ENCODE measurements at regions not wholly inside any gene's neighbourhood (a gene's known extent, or its start where the extent isn't known, plus 50 kb on each side); places are given as distances from the start of the nearest gene placed in this dataset.

DNA sequence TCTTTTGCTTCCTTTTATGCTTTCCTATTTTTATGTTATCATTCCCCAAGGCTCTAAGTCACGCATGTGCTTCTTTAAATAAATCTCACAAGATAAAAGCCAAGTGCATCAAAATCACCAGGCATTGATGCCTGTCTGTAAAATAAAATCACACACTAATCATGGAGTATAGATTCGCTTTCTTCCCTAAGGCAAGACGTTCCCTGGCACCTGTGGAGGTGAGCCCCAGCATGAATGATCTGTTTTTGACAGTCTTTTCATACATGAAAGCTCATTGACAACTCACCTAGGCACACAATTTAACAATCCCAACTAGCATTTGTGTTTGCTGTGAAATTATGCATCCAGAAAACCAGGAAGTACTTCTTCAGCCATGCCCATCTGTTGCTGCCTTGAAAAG, 146.9 kb upstream of the DMAC1 start:
- no peak for DNase-seq (ENCODE audit: low spot score)

DNA sequence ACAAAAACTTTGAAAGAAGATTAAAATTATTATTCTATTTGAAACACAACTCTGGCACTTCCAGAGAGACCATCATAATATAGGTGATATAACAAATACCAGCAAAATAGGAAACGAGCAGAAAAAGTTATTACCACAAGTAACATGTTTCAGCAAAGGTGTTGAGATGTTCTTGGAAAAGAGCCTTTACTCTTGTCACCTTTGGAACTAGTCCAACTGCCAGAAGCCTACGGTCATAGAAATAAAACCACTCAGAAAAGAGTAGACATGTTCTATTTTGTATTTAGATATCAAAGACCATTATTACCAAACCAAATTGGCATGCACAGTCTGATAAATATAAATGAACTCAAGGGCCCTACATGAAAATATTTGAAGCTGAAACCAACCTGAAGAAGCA, 145.0 kb upstream of the DMAC1 start:
- no peak for DNase-seq (ENCODE audit: low spot score)

DNA sequence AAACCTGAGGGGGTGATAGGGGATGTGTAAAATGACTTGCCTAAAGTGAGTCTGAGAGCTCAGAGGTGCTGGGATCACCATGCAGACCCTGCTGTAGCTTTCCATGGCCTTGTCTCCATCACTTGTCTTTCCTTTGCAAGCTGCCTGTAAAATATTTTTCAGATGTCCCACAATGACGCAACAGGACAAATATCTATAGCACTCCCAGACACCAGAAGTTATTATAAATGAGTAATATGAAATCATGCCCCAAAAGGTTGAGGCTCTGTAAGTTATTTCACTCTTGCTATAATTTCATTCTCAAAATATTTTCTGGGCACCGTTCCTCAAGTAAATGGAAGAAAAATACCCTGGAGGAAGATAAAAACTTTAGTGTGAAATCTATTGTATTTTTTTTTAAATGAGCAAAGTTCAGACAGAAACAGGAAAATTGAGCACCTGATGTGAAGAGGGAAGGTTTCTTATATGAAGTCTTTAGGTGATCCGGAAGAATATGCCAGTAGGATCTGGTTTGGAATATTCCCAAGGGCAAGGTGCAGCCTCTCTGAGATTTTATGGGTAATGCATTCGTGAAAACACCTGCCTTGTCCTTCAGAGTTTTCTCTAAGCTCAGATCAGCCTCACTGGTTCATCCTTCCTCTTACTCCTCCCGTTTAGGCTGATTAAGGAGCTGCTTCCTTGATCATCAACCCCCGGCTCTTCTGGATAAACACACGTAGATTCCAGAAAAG, 138.3 kb upstream of the DMAC1 start:
- no peak for DNase-seq (ENCODE audit: low spot score)

DNA sequence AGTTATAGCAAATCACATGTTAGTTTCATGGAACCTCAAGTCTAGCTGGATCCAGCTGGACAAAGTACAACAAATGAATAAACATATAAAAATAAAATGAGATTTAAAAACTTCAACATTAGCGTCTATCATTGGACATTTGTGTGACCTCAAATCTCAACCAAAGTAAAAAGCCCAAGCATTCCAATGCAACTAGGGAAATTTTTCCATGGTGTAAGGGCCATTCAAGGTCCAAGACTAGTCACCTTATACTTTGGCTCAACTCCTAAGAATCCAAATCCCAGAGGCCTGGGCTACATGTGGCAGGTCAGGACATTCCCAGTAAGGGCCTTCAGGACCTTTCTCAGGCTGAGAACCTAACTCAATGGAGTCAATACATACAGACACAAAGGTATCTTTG, 137.4 kb upstream of the DMAC1 start:
- no peak for DNase-seq (ENCODE audit: low spot score)

DNA sequence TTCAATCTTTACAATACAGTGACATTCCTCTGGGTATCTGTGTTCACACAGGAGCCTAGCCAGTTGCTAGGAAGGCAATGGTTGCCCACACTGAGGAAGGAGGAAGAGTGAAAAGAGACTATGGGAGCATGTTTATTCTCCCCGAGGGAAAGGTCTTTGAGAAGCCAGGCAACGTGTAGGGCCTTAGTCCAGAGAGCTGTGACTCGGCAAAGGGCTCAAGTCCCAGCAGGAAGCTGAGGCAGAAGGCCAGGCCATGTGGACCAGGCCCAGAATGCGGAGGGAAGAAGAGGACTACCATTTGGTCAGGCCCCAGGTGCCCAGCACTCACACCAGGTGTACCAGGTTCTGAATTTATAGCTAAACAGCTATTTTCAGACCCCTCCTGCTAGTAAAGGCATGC, 136.6 kb upstream of the DMAC1 start:
- DNase-seq (ENCODE audit: low spot score): no peak

DNA sequence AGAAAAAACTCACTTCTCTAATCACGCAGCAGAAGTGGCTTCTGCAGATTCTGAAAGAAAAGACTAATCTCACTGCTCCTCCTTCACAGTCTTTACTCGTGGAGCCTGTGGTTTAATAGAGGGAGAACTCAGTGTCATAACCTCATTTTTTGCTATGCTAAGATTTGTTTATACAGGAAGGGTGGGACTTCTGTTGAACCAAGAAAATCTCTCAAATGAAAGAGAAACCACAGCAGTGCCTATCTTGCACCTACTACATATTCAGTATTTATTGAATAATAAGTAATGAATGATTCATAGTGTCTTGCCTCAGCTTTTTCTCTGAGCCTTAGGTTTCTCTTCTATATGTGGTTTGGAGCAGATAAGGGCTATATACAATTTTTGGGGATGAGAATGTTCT, 136.1 kb upstream of the DMAC1 start:
- no peak for DNase-seq (ENCODE audit: low spot score)

DNA sequence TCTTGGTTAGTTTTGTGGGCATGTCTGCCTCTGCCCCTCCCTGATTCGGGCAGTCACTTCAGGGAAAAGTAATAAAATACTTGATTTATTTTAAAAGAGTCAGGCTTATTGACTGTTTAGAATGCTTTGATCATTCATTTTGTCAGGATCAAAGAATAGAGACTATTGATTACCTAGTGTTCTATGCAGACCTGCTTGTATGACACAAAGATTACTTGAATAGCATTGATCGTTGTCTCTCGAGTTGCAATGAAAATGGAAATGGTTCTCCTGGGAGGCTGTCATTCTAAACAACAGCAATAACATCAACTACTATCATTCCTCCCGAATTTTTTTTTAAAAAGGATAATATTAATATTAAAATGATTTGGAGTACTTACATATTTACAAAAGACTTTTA, 133.2 kb upstream of the DMAC1 start:
- no peak for DNase-seq (ENCODE audit: low spot score)

DNA sequence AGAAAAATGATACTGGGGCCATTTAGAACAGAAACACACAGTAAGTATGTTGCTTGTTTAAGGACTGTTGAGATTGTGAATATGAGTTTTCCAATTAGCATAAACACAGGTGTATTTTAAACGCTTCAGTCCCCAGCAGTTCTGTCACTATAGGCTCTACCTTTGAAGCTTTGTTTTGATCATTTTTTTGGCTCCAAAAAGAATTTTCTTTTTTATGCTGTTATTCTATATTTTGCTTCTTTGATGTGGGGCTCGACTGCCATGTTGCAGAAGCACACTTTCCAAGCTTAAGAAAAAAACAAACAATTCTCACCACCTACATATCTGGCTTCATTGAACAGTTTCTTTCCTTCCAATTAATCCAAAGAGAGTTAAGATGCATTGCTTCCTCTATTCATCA, 131.0 kb upstream of the DMAC1 start:
- no peak for DNase-seq (ENCODE audit: low spot score)

DNA sequence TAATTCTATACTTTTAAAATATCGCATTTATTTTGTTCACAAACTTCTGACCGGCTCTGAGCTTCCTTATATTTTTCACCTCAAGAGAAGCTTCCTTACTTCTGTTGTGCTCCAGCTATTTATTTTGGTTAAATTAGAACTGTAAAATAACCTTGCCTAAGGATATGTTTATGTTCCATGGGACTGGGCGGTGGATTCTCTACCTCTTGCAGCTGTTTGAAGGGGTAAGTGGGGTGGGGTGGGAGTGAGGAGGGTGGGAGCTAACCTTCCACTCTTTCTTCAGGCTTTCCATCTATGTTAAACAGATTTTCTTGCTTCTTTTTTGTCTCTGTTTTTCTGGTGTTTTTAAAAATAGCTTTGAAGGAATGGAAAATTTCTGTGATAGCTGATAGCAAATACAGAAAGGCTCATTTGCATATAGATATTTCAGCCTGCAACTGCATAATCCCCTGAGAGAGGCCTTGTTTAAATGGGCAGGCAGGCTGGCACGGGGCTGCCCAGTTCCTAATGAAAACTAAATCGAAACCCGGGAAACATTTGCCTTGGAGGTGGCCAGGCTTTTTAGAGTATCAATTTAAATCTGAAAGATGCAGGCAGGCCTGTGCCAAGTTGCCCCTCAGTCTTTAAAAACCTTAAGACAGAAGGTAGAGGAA, 122.1 kb upstream of the DMAC1 start:
- DNase-seq (ENCODE audit: low spot score): no peak

DNA sequence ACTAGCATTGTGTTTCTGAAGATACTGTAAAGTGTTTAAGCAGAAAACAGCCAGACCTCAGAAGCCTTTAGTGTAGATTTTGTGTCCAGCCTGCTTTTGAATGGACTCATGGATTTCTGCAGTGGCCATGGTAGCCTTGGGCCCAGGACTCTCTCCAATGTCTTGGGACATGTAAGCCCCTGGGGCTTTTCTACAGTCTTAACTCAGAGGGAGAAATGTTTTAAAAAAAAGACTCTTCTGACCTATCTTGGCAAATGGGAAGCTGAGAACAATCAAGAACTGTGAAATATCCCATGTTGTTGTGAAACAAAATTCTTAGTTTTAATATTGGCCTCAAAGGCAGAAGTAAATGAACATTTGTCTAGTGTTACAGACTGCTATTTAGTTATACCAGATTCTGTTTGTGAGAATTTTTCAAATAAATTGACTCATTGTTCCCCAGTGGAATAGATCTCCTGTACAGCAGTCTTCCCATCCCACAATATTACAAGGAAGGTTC, 112.5 kb upstream of the DMAC1 start:
- DNase-seq (ENCODE audit: low spot score): no peak

DNA sequence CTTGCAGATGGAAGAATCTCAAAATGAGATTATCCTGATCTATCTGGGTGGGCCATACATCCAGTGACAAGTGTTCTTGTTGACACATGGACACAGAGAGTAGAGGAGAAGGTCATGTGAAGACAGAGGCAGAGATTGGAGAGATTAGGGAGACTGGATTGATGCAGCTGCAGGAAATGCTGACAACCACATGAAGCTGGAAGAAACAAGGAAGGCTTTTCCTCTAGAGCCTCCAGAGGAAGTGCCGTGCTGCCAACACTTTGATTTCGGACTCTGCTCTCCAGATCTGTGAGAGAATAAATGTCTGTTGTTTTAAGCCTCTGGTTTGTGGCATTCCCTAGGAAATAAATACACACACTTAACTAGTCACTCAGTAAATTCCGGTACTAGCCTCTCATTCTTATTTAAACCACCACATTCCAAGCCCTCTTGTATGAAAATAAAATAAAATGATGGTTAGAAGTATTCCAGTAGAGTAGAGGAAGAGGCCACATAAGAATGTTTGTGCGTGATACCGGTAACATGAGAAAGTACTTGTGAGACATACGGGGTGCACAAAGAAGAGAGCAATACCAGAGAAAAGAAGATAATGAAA, 110.9 kb upstream of the DMAC1 start:
- peak; percentile 6 for DNase-seq (ENCODE audit: low spot score)

DNA sequence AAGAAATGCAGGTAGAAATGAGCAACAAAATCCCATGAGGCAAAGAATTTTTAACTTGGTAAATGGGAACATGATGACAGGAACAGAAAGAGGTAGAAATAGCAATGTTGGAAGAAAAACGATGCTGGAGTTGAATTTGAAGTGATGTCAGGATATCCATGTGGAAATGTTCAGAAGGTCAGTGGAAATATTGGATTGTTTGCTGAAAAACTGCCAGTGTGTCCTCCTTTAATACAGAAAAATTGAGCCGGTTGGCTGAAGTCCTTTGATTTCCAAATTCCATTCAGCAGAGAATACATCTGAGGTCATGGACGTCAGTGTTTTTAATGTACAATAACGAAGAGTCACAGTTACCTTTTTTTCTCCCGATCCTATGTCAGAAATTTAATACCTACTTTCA, 110.0 kb upstream of the DMAC1 start:
- DNase-seq (ENCODE audit: low spot score): no peak

DNA sequence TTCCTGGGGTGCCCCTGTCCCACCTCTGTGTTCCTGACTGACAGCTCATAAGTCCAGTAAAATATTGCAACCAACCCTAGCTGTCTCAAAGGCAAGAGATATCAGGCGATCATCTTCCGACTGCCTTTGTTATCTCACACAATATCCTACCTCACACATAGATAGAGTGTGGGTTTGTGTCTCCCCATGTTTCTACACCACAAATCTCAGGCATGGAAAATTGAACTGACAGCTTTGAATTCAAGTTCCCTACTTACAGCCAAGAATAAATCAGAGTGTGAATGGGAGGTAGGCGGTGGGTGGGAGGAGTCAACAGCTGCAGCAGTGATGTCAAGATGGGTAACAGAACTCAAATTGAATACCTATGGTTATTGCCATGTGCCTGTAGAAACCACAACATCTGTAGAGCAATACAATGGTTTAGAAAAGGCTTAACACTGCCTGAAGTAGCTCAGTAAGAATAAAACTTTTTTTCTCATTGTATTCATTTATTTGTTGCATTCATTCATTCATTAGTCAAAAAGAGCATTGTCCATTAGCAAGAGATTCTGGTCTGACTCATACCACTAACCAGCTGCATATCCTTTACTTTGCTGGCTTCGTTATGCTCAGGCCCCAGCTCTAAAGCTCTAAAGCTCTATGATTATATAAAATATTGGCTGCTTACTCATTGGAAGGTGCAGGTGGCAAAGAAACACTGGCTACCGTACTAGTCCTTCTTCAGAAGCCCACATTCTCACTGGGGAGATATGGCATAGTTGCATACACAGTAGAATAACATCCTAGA, 108.2 kb upstream of the DMAC1 start:
- no peak for DNase-seq (ENCODE audit: low spot score)

DNA sequence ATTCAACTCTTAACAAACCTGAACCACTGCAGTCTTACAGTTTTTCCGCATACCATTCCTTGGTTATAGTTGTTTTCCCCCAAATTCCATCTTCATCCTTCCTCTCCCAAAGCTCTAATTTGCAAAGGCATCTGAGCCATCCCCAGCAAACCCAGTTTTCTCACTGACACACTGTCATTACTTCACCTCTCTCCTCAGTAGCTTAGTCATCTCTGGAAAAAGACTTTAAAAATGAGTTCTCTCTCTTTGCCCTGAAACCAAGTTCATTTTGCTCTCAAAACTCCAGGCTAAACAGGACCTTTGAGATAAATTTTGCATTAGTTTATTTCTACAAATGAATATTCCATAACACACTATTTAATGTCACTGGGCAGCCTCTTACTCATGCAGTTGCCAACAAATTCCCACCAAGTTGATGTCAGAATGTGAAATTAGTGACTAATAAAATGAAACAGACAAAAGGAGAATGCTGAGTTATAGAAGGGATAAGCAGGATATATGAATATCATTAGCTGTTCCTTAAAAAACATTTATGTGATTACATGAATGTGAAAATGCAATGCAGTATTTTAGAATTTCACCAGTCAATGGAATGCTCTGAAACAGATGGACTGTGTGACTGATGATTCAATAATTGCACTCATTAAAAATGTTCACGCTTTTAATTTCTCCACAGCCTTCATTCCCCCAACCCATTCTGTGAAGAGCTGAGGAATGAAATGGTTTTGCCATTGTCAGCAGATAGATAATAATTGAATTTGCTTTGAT, 107.4 kb upstream of the DMAC1 start:
- DNase-seq (ENCODE audit: low spot score): peak; percentile 36

DNA sequence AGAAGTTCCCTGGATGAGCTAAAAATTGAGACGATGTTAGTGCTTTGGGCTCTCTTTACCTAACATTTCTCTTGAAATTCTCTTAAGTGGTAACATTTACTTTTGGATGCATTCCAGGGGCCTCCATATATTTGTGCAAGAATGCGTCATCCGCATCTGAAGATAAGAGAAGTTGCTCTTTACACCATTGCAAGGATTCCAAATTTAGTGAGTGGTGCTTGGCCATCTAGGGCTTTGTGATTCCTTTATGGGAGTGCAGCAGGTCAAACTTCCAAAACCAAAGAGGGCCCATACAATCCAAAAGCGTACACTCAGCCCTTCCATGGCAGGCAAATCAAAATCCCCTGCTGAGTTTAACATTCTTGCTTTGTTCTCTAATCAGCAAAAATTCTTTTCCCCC, 102.0 kb upstream of the DMAC1 start:
- no peak for DNase-seq (ENCODE audit: low spot score)

DNA sequence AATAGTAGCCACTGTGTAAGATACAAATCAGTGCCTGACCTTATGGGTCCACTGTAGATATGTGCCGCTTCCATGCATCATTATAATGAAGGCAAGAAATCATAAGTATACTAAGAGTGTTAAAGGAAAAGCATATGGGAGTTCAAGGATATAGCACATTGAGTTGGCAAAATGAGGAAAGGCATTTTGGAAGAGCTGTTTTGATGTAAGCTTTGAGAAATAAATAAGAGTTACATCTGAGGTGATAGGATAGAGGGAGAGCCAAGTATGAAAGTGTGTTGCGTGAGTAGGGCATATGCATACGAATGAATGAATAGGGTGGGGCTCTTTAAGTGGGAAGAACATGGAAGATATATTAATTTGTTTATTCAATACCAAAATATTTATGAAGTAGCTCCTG, 101.0 kb upstream of the DMAC1 start:
- no peak for DNase-seq (ENCODE audit: low spot score)

DNA sequence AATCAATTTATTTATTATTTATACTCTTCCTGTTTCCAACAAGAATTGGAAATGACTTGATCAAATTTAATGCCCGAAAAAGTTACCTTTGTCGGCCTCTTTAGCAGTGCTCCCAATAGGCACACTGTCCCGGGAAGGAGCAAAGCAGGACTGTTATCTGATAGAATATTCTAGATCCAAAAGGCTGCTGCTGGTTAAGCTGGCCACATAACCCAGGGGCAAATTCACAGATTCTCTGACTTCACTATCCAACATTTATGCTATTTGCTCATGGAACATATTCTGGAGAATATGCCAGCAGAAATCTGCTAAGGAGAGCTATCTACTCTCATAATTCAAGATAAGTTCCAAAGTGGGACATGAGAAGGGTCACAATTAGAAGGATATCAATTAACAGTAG, 100.2 kb upstream of the DMAC1 start:
- no peak for DNase-seq (ENCODE audit: low spot score)

DNA sequence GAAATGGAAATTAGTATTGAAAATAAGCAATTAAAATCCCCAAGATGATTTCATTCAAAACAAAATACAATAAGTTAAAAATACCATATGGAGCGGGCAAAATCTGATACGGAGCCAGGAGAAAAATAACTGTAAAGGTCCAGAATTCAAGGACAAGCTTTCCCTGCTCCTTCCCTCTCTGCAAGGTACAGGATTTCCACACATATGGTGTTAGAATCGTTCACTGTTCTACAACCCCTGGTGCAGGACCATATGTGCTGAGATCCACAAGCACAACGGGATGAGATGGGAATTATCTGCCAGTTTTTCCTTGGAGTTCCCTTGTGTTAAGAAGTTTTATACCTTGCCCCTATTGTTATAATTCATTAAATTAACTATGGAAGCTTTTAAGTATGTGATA, 94.7 kb upstream of the DMAC1 start:
- no peak for DNase-seq (ENCODE audit: low spot score)

DNA sequence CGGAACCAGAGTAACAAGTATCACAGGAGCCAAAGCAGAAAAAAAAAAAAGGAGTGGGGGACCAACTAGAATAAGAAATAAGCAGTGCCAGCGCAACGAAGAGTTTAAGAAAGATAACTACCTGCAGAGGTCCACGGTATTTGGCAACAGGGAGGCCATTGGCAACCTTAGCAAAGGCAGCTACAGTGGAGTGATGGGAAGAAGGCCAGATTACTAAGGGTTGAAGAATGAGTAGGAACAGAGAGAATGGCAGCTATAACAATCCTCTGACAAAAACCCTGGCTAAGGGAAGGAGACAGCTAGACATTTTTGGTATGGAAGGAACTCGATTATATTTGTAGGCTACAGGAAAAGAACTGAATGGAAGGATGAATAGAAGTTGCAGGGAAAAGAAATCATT, 93.4 kb upstream of the DMAC1 start:
- no peak for DNase-seq (ENCODE audit: low spot score)

DNA sequence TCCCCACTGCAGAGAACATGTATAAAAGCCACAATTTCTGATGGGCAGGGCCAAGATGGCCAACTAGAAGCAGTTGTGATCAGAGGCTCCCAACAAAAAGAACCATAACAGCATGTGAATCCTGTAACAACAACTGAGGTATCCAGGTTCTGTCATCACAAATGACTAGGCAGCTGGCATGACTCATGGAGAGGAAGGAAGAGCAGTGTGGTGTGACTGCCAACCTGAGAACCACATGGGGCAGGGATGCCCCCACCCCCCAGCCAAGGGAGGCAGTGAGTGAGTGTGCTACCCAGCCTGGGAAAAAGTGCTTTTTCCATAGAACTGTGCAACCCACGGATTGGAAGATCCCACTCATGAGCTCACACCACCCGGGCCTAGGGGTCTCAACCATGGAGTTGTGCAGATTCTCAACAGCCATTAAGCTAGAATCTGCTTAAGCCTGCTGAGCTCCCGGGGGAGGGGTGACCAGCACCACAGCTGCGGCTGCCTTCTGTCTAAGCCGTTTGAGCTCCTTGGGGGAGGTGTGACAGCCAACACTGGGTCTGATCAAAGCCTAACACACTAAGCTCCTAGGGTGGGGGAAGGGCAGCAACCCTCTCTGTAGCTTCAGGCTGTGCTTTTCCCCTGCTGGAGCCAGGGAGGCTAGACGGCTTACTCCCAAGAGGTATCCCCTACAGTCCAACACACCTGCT, 80.1 kb upstream of the DMAC1 start:
- peak; percentile 97 for DNase-seq (ENCODE audit: low spot score)

DNA sequence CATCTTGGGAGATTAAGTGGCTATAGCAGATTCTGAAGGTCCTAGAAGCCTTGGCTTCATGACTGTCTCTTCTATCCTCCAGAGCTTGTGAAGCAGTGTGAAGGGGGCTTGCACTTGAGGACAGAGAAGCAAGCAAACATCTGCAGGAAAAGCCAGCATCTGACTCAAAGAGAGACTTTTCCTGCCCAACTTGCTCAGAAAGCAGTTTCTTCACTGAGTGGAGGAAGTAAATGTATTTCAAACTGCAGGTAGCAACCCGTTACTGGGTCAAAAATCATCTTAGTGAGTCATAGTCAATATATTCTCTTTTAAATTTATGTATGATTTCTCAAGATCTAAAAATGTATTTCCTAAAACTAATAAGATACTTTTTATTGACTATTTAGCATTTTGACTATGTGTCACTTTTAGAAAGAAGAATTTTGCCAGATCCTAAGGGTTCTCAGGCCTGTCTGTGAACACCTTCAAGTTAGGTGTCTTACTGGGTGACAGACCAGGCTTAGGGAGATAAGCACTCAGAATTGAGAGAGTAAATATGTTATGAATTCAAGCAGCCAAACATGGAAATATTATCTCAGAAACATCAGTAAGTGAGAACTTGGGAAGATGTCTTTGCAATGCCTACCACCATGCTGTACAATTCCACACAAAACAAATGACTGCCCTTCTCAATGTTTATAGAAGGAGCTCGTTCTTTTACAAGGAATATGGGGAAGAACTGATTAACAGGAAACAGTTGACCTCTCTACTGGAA, 72.6 kb upstream of the DMAC1 start:
- DNase-seq (ENCODE audit: low spot score): no peak

Data from kidney tubule cell (primary cell).